ENCODE measurements at regions not wholly inside any gene's neighbourhood (a gene's known extent, or its start where the extent isn't known, plus 50 kb on each side); places are given as distances from the start of the nearest gene placed in this dataset.

GRCh38 chr7:138400400-138400886, 59.6 kb upstream of the TRIM24 start:
- CTCF ChIA-PET, result no interaction called here
- WGBS, 2 experiments (ENCODE audit: extremely low coverage in 2 of 2, insufficient read length in 1 of 2), result no CpG with 5 or more reads among the region's 6 CpGs
- intact Hi-C loops (cut with micrococcal nuclease), result no loop called here

More at GRCh38 chr7:138400400-138400886, 59.6 kb upstream of the TRIM24 start:
- BruUV-seq (replicated peaks), result no TSS peak
- no peak overlapping the region for H2AK5ac ChIP-seq (ENCODE audit: low read depth, low read length)
- H3K4ac ChIP-seq (ENCODE audit: low read depth, low read length), result no peak overlapping the region
- in situ Hi-C loops (cut with MboI; ENCODE audit: low sequenced_read_pairs), result no loop called here
- DNase-seq (no peak), ATAC-seq (ENCODE audit: low read depth) (no peak)
- no peak overlapping the region for H3K9ac ChIP-seq (ENCODE audit: low read depth, low read length)
- no peak overlapping the region for H2BK15ac ChIP-seq (ENCODE audit: low read depth, low read length)
- H3K9me1 ChIP-seq (ENCODE audit: insufficient read depth, low read length), result no peaks in the 10 kb centered on the region
- POLR2A ChIA-PET (ENCODE audit: unreplicated experiment), result no interaction called here
- no peaks in the 10 kb centered on the region for H3K4me1 ChIP-seq (ENCODE audit: control insufficient read depth, insufficient read depth, low read length)
- H2AFZ ChIP-seq (replicated peaks; ENCODE audit: low read length, poor library complexity), result no peak overlapping the region
- no peak overlapping the region for H2BK120ac ChIP-seq (ENCODE audit: low read depth, low read length)
- H3K27me3 ChIP-seq (ENCODE audit: control insufficient read depth, insufficient read depth, low read length), result no peaks in the 10 kb centered on the region
- H4K20me1 ChIP-seq (ENCODE audit: insufficient read depth, low read length), result no peaks in the 10 kb centered on the region
- H3K4me2 ChIP-seq (ENCODE audit: low read depth, low read length), result no peak overlapping the region
- no peak overlapping the region for H3K14ac ChIP-seq (replicated peaks; ENCODE audit: low read depth, low read length)
- H3K9me3 ChIP-seq (ENCODE audit: control insufficient read depth, insufficient read depth, low read length), result no peaks in the 10 kb centered on the region; the same call in 1 of the 2 replicates
- no peak overlapping the region for H3K23ac ChIP-seq (ENCODE audit: low read depth, low read length)
- TF ChIP-seq RCOR1 (IDR thresholded peaks at IDR 0.05; ENCODE audit: insufficient replicate concordance, low read length), result no peak
- no peak for TF ChIP-seq MAZ (IDR thresholded peaks at IDR 0.05; ENCODE audit: borderline replicate concordance, low read depth, low read length)
- TF ChIP-seq FOS (IDR thresholded peaks at IDR 0.05; ENCODE audit: low read depth, low read length), result no peak
- TF ChIP-seq SMC3 (IDR thresholded peaks at IDR 0.05; ENCODE audit: low read depth, low read length), result no peak
- dilution Hi-C loops (cut with HindIII; ENCODE audit: low sequenced_read_pairs, unreplicated experiment), result no loop called here
- no peak overlapping the region for H2BK5ac ChIP-seq (ENCODE audit: low read depth, low read length, poor library complexity, severe bottlenecking)
- no peak overlapping the region for H2BK20ac ChIP-seq (ENCODE audit: low read depth, low read length)
- no peak overlapping the region for H3K56ac ChIP-seq (ENCODE audit: extremely low read depth, insufficient read depth, low read length)
- H3K27ac ChIP-seq (ENCODE audit: insufficient read depth, low read length), result no peak overlapping the region
- no peak overlapping the region for H2AK9ac ChIP-seq (replicated peaks; ENCODE audit: low read depth, low read length, poor library complexity)
- no peak overlapping the region for H4K8ac ChIP-seq (ENCODE audit: low read depth in 2 of 2, low read length in 2 of 2)
- no peaks in the 10 kb centered on the region for H3K79me1 ChIP-seq (ENCODE audit: low read depth in 1 of 2, low read length in 2 of 2)
- no peak overlapping the region for H3K4me3 ChIP-seq (ENCODE audit: insufficient read depth, low read depth, low read length)
- H3K18ac ChIP-seq (ENCODE audit: low read depth, low read length), result no peak overlapping the region
- H4K91ac ChIP-seq (ENCODE audit: insufficient read depth, low read depth, low read length), result no peak overlapping the region
- no peaks in the 10 kb centered on the region for H3K36me3 ChIP-seq (ENCODE audit: control insufficient read depth, insufficient read depth, low read length)
- H4K5ac ChIP-seq (ENCODE audit: low read depth, low read length), result no peak overlapping the region

Data from IMR-90 (cell line).